Cardiac fibroblast (primary cell): ENCODE measurements at regions not wholly inside any gene's neighbourhood (a gene's known extent, or its start where the extent isn't known, plus 50 kb on each side); places are given as distances from the start of the nearest gene placed in this dataset.
A peak's percentile ranks its signal among the peaks of the same experiment; 100 is the strongest.

Experiments
- DNase-seq, 2 donors: peaks; one replicate each; pipeline versions ENCODE4 v3.0.0 to v3.0.0-alpha.2; 2010; ENCODE audit warnings: low read depth in 2 of 2
- H3K4me3 ChIP-seq, 2 donors: replicated peaks in 1 of 2; 1 replicate in 1 of 2; 2 replicates in 1 of 2; pipeline ENCODE4 v1.5.1; 2011; ENCODE audit warnings: low read depth in 2 of 2, low read length in 2 of 2, mild to moderate bottlenecking in 2 of 2, moderate library complexity in 1 of 2
- TF ChIP-seq, protein P1 (sequence below): IDR thresholded peaks from one replicate; pipeline ENCODE4 v1.5.1; 2011; ENCODE audit warnings: low read depth, mild to moderate bottlenecking, low read length, inconsistent platforms

DNA sequence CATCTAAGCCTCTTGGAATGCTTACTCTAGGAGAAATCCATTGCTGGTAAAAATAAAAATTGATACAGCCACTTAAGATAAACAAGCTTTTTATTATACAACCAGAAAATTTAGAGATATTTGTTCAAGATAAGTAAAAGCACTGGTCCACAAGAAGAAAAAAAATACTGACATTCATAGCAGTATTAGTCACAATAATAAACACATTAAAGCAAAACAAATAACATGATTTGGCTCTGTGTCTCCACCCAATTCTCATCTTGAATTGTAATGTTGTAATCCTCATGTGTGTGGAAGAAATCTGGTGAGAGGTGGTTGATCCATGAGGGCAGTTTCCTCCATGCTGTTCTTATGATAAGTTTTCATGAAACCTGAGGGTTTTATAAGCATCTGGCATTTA lies 1093.5 kb upstream of the ADGRB3 start:
- H3K4me3 ChIP-seq, result no peak overlapping the region
- TF ChIP-seq, protein P1, sequence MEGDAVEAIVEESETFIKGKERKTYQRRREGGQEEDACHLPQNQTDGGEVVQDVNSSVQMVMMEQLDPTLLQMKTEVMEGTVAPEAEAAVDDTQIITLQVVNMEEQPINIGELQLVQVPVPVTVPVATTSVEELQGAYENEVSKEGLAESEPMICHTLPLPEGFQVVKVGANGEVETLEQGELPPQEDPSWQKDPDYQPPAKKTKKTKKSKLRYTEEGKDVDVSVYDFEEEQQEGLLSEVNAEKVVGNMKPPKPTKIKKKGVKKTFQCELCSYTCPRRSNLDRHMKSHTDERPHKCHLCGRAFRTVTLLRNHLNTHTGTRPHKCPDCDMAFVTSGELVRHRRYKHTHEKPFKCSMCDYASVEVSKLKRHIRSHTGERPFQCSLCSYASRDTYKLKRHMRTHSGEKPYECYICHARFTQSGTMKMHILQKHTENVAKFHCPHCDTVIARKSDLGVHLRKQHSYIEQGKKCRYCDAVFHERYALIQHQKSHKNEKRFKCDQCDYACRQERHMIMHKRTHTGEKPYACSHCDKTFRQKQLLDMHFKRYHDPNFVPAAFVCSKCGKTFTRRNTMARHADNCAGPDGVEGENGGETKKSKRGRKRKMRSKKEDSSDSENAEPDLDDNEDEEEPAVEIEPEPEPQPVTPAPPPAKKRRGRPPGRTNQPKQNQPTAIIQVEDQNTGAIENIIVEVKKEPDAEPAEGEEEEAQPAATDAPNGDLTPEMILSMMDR, result no peak
- DNase-seq, result peak in 1 of 2 donors; percentile 64

DNA sequence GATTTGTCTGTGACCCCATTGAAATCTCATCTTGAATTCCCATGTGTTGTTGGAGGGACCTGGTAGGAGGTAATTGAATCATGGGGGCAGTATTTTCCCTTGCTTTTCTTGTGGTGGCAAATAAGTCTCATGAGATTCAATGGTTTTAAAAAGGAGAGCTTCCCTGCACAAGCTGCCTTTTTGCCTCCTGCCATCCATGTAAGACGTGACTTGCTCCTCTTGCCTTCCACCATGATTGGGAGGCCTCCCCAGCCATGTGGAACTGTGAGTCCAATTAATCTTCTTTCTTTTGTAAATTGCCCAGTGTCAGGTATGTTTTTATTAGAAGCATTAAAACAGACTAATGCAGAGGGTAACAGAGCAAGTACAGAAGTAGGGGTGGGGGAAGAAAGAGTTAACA lies 1097.0 kb upstream of the ADGRB3 start:
- DNase-seq, result no peak
- no peak overlapping the region for H3K4me3 ChIP-seq
- TF ChIP-seq, protein P1, result no peak

DNA sequence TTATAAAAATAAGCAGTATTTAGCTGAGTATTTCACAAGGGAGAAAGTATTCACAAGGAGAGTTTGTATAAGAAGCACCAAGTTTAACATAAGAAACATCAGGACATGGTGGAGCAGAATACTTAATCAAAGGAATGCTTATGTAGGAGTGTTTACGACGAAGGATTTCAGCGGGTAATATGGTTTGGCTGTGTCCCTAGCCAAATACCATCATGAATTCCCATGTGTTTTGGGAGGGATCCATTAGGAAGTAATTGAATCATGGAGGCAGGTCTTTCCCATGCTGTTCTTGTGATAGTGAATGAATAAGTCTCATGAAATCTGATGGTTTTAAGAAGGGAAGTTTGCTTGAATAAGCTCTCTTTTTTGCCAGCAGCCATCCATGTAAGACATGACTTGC lies 1099.1 kb upstream of the ADGRB3 start:
- TF ChIP-seq, protein P1, result no peak

DNA sequence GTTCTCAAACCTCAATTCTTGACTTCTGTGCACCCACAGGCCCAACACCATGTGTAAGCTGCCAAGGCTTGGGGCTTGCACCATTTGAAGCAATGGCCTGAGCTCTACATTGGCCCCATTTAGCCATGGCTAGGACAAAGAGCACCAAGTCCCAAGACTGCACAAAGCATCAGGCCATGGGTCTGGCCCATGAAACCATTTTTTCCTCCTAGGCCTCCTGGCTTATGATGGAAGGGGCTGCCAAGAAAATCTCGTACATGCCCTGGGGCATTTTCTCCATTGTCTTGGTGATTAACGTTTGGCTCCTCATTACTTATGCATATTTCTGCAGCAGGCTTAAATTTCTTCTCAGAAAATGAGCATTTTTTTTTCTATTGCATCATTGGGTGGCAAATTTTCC lies 1128.7 kb upstream of the ADGRB3 start:
- TF ChIP-seq, protein P1, result no peak
- H3K4me3 ChIP-seq, result no peak overlapping the region
- DNase-seq, result no peak

More for the DNA sequence above, 1099.1 kb upstream of the ADGRB3 start:
- no peak overlapping the region for H3K4me3 ChIP-seq
- peak; percentile 27 to 41 for DNase-seq

DNA sequence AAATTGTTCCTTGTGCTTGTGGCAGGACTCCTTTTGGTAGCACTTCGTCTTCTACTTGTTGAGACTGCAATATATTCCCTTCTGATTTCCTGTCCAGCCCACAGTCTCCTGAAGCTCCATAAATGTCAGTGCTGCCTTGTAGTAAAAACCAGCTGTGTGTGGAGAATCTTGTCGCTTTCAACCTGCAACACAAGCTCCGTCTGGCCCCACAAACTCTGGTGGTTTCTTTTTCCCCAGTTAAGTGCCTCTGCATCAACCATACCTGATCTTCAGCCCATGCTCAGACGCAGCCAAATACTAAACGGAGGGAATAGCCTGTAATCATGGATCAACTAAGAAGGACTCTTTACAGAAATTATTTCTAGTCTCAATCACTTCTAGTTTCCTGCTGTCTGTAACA lies 1133.3 kb upstream of the ADGRB3 start:
- DNase-seq, result peak; percentile 2 to 13
- TF ChIP-seq, protein P1, result no peak
- H3K4me3 ChIP-seq, result no peak overlapping the region

DNA sequence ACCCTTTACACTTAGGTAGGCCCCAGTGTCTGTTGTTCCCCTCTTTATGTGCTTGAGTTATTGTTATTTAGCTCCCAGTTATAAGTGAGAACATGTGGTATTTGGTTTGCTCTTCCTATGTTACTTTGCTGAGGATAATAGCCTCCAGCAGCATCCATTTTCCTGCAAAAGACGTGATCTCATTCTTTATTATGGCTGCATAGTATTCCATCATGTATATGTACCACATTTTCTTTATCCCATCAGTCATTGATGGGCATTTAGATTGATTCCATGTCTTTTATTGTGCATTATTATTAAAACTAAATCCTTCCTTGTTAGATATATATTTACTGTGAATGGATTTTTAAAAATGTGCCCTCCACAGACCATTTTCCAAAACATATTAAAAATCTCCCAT lies 1137.3 kb upstream of the ADGRB3 start:
- no peak for DNase-seq
- H3K4me3 ChIP-seq, result no peak overlapping the region
- TF ChIP-seq, protein P1, result no peak

DNA sequence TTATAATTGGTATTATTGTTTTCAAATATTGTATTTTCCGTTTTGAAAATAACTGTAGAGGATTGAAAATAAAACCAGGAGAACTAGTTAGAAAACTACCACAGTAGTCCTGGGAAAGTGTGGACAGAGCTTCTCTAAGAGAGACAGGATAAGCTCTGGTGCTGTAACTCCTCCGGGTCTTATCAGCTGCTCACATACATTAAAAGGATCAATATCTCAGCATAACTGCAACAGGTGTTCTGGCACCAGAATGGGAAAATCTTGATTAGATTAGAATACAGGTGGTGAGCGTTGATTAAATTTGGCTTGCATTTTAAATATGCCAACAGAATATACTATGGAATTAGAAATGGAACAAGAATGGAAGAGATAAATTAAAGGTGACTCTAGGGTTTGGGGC lies 1138.9 kb upstream of the ADGRB3 start:
- TF ChIP-seq, protein P1, result no peak
- DNase-seq, result no peak
- H3K4me3 ChIP-seq, result no peak overlapping the region
